CD4-positive, alpha-beta T cell treated with Interleukin-6 for 4 hours (primary cell): ENCODE measurements at regions not wholly inside any gene's neighbourhood (a gene's known extent, or its start where the extent isn't known, plus 50 kb on each side); places are given as distances from the start of the nearest gene placed in this dataset.

Experiments used
- DNase-seq: peaks from one replicate; pipeline ENCODE4 v3.0.0-alpha.2; 2020; ENCODE audit warnings: mixed read lengths

DNA sequence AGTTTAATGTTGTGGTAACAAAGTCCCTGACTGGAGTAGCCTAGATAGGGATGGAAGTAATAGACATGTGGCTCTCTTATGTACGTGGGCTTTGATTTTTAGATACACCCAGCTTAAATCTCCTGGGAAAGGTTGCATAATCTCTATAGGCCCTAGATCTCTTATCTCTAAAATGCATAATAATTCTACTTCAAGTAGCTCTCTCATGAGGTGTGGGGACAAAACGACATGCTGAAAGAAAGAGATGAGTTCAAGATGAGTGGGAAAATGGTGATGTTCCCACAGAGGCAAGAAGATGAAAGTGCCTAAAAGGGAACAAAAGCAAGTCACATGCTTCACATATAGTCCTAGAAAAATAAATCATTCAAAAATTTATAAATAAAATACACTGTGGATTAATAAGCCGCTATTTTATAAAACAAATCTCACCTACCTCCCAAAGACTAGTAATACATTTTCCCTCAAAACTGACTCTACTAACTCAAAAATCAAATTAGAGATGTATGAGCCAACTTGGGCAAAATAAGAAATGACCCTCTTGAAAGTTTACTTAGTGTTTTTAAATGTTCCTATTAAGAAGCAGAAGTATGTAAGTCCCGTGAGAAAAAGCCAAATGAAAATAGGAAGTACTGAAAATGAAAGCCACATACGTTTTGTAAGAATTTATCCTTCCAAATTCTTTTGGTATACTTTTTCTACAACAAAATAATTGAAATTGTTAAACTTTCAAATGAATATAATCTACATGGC, 148.2 kb upstream of the ITGA4 start:
- no peak for DNase-seq

DNA sequence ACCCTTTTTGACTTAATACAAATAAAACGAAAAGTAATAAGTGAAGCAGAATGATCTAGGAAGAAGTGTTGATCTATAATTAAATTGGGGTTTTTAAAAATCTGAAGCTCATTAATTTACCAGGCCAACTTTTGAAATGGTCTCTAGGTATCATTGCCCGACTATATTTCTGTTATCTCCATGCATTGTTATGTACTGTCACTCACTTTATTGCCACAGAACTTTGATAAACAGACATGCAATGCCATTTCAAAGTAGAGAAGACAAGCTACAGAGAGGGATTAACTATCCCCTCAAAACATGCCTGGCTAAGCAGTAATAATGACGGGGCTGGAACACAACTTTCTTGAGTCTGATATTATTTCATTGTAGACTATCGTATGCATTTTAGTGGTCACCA, 147.6 kb upstream of the ITGA4 start:
- no peak for DNase-seq

DNA sequence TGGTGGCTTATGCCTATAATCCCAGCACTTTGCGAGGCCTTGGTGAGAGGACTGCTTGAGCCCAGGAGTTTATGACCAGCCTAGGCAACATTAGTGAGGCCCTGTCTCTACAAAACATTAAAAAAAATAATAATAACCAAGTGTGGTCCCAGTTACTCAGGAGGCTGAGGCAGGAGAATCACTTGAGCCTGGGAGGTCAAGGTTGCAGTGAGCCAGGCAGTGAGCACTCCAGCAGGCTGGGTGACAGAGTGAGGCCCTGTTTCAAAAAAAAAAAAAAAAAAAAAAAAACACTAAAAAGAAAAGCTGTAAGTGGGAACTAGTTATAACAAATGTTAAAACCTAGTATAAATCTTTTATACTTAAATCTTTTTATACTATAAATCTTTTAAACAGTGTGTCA, 146.2 kb upstream of the ITGA4 start:
- peak; percentile 21 for DNase-seq

DNA sequence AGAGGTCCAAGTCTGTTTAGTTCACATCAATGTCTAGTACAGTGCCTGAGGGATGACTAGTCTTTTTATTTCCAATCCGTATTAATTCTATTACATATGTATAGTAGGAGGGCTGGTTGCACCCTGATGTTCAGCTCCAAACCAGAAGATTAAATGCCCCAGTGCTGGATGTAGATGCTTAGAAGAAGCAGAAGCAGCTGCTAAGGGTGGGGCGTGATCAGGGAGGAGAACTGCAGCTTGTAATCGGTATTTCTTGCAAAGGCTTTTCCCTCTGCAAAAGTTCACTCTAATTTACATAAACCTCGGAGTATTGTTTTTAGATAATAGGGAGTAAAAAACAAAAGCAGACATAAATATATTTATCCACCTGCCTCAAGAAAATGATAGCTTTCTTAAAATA, 145.3 kb upstream of the ITGA4 start:
- peak; percentile 39 for DNase-seq

DNA sequence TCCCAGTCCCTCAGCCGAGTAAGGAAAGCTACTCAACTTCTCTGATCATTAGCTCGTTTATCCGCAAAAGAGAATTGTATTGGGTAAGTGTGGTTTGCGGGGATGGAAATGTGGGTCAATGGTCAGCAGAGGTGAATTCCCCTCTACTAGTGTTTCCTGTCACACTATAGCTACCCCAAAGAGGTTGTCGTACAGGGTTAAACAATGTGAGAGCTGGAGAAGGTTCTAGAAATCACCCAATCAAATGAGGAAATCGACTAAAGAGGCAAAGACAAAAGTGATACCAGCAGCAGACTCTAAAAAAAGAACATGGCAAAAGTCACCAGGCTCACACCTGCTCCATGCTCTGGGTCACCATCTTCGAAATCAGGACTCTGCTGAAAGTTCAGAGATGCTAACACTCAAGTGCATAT, 144.7 kb upstream of the ITGA4 start:
- DNase-seq, result no peak

DNA sequence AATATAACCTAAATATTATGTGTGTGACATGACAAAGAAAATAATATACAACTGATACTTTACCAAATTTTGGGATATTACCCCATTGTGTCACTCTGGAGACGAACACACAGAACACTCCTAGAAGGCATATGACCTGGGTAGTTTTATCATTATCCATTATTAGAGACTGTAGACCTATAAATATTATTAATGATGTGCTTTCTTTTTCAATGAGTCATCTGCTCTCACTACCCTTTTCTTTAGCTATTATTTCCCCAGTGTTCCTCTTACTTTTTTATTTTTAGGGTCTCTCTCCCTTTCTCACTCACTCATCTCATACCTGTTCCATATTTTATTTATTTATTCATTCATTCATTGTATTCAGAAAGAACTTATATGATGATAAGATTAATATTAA, 143.3 kb upstream of the ITGA4 start:
- no peak for DNase-seq

DNA sequence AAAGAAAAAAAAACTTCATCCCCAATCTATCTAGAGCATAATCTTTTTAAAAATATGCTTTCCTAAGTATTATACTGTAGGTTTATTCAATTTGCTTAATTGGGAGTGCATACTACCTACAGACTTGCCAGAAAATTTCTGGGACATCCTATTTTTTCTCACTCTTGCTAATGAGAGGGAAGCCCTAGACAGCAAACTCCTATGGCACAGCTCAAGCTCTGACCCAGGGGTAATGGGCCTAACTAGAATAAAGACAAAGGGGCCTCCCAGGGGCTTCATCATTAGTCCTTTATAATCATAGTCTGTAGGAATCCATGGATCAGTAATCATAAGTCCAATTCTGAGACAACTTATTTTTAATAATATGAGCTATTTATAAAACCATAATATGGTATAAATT, 142.6 kb upstream of the ITGA4 start:
- no peak for DNase-seq

DNA sequence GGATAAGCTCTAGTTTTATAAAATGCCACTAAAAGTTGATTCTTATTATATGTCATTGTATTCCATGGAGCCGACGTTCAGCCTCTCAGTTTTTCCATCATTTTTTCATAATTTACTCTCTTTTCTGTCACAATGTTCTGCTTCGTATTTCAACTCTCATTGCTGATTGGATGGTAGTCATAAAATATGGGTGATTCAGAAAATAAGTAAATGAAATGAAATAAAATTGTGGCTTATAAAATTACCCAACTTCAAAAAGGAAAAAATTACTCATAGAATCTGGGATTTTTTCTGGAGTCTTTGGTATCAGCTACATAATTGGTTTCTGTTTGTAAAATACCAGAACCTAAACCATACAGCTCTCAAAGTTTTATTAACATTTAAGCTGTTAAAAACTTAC, 139.7 kb upstream of the ITGA4 start:
- no peak for DNase-seq

DNA sequence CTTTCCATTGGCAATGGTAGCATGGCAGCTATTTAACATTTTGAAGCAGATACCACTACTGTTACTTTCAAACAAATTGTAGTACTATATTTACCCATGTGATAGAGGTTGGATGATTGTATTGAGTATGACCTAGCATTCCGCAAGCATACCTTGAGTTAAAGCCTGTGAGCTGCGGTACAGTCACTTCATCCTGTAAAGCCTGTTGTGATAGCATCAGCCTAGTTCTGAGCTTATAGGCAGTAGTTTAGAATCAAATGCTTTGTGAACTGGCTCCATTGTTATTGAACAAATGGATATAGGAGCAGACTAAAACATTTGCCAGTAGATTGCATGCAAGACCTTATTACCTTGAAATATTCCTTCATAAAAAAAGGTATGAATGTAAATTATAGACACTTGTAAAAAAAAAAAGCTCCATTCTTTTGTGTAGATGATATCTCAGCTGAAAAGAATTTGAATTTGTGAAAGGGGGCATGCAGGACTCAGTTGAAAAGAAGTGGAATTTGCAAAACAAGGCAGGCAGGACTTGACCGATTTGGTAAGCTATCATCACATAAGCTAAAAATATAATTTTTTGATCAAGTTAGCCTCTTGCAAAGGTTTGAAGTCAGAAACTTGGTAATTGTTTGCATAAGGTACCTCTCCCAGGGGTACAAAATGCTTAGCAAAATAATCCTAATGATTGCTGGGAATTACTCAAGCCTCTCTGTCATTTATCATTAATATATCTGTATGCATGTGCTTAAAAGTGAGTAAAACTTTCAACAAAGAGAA, 138.5 kb upstream of the ITGA4 start:
- no peak for DNase-seq

DNA sequence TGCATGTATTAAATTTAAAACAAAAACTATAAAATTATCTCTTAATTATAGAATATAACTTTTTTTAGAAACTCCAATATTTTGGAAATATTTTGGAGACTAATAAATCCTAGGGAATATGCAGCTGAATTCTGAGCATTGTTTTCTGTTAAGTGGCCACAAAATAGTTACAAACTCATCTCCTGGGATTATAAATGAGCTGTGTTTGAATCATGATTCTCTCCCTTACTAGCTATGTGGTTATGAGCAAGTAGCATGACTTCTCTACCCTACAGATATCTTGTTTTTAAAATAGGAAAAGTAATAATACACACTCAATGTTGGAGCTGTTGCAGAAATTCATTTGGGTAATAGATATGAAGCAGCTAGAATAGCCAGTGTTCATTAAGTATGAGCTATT, 137.9 kb upstream of the ITGA4 start:
- no peak for DNase-seq

DNA sequence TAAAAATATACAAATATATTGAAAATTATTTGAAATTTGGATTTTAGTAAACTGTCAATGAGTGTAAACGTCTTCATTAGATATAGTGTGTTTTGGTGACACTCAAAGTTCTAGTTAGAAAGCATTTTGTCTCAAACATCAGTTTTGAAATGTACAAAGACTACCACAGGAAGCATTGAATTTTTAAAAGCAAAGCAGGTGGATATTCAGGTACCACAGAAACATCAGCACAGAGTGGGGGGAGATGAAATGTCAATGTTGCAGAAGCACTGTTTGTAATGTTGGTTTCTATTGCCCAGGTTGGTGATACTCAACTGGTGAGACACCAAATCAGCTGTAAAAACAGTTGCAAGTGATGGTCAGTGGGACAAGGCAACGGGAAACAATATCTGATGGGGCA, 136.5 kb upstream of the ITGA4 start:
- no peak for DNase-seq

DNA sequence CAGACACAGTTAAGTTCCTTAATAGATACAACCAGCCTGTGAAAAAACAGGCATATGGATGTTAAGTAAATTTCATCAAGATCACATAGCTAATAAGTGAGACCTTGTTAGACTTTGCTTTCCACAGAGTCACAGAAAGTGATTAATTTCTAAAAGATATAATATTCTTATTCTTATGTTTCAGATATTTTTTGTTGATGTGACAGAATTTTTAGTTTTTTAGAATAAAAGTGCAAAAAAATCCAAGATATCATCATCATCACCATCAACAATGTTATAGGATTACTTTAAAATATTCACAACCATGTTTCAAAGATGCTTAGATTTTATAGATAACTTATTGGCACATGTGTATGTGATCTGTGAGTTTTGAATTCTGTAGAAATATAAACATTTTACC, 132.3 kb upstream of the ITGA4 start:
- DNase-seq, result no peak

DNA sequence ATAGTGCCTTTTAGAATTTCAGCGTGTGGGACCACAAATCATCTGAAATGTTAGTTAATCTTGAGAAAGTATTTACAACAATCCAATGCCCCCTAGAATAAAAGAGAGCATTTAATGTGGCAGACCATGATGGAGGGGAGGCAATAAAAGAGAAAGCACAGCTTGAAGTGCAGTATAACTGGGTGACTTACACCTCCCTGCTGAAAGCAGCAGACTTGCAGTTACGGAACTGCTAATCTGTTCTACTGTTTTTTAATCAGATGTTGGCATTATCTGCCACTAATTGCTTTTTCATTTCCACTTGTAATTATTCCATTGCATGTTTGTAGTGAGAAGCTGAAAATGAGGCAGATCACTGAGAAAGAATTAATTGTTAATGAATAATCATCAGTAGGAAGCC, 130.5 kb upstream of the ITGA4 start:
- no peak for DNase-seq

DNA sequence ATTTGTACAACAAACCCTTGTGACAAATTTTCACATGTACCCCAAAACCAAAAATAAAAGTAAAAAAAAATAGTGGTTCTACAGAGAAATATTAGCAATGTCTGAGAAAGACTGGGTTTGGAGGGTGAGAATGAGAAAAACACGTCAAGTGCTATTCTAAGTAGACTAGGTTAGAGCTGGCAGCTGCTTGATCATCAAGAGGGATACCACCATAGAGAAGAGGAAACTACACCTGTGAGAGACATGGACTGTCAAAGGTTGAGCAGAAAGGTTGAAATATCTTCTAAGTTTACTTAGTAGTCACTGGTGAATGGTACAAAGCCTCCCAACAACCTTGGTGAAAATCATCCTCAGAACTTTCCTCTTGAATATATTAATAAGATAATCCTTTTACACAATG, 126.9 kb upstream of the ITGA4 start:
- DNase-seq, result no peak

DNA sequence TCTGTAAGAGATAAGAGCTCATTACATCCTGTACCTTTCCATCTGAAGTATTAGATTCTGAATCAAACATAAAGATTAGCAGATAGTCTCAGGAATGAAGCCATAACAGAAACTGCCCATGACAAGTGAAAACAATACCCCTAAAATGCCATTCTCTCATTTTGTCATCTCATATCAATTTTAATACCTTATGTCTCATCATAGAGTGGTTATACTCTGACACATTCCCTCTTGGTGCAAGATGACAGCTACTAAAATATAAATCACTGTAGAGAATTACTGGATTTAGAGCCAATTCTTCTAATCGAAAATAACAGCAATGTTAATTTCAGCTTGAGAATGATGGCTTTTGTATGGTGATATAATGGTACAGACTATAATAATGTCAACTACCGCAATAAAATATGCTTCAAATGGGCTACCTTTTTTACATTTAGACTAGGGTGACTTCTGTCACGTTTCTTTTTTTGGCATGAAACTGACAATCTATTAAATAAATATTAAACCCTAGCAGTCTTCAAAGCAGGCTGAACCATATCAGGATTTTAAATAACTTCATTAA, 125.1 kb upstream of the ITGA4 start:
- no peak for DNase-seq

DNA sequence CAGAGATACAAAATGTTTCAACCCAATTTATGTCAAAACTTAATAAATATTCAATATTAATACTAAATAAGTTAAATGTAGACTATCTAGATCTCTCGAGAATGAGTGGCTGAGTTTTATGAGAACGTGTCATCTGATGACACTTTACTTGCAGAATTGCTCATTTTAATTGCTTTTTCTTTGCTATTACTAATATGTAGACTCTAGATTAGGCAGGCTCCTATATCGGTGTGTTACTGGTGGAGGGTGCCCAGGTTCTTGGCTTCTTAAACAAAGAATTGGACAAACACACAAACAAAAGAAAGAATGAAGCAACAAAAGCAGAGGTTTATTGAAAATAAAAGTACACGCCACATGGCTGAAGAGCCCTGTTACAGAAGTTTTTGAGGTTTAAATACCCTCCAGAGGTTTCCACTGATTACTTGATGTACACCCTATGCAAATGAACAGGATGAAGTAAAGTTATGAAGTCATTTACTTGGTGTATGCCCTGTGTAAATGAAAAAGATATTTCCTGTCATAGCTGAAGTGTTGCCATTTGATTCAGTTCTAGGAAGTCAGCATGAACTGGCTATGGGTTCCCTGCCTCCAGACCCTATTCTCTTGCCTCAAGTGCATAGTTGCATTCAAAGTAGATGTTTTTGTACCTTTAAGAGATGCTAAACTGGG, 122.9 kb upstream of the ITGA4 start:
- DNase-seq, result no peak

DNA sequence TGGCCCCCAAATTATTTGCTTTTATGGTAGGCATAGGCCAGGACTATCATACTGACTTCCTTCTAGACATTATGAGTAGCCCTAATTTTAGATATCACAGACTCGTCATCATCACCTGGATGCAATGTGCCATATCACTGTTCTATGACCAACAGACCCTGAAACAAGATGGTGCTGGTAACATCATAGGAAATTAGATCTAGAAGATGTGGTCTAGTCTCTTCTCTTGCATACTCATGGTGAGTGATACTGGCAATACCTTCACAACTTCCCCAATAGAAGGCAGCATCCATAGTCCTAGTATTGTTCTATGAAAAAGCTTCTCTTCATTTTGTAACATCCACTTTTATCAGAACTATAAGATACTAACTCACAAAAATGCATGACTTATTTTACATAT, 116.3 kb upstream of the ITGA4 start:
- no peak for DNase-seq

DNA sequence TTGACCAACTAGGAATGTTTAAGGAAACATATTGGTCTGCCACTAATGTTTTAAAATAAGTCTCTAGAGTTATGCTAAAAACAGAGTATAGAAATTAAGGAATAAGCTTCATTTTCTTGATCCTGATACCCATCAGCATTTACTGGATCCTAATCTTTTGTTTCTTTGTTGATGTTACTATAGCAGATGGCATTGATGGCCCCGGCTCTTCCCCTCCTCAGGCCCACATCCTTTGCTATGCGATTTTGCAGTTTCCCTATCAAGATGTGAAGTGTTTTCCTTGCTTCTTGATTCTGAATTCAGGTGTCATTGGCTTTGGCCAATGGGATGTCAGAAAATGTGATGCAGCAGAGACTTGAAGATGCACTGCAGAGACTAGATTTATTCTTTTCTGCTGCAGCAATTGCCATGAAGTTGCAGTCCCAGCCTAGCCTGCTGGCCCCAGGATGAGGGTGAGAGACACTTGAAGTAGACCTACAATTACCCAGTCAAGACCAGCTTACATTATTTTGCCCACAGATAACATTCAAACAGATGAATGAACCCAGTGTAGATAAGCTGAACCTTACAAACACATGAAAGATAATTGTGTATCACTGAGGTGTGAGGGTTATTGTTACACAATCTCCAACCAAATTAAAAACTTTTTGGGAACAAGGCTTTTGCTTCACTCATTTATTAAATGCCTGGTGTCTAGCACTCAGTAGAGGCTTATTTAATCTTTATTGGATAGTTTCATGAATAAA, 115.2 kb upstream of the ITGA4 start:
- no peak for DNase-seq

DNA sequence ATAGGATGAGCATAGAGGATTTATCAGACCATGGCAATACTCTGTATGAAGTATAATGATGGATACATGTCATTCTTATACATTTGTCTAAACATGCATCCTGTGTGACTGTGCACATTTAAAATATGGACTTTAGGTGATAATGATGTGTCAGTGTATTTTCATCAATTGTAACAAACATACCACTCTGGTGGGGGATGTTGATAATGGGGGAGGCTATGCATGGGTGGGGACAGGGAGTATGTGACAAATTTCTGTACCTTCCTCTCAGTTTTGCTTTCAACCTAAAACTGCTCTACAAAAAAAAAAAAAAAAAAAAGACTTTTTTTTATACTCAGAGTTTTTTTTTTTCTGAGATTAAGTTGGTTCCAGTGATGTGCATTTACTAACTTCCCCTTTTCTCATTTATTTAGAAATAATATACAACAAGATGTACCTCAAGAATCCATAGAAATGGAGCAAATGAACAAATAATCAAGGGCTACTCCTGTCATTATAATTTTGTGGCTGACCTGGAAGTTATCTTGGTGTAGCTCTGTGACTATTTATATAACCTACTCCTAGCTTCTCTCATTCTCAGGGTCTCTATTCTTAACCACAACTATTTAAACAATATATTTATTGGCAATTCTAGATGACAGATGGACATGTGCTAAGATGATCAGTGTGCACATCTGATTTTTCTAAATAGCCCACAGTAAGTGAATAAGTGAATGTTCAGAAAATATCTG, 108.9 kb upstream of the ITGA4 start:
- DNase-seq, result no peak

DNA sequence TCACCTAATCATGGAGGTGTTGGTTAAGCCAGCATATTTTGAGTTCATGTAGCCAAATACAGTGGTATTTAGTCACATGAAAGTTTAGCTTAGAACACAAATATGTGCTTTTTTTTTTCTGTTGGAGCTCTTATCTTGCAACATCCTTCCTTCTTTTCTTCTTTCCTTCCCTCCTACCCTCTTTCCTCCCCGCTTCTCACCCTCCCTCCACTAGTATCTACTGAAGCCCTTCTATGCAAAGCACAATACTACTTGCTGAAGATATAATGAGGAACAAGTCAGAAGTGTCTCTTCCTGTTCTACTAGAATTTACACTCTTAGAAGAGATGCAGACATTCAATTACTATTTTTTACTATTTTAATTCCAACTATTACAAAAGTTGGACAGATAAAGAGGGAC, 105.0 kb upstream of the ITGA4 start:
- DNase-seq, result no peak

DNA sequence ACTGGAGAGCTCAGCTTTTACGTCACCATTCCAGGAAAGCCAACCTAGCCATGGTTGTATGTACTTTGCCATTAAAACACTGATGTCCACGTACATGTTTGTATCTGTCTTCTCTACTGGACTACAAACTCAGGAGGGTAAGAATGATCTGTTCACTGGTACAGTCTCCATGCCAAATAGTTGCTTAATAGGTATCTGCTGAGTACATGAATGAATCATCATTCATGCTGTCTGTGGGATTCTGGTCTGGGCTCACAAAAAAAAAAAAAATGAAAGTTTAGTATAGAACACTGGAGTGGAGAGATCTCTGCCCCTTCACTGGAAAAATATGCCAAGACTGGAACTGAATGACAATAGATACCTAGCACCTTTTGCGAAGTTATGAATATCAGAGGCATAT, 102.6 kb upstream of the ITGA4 start:
- DNase-seq, result no peak

DNA sequence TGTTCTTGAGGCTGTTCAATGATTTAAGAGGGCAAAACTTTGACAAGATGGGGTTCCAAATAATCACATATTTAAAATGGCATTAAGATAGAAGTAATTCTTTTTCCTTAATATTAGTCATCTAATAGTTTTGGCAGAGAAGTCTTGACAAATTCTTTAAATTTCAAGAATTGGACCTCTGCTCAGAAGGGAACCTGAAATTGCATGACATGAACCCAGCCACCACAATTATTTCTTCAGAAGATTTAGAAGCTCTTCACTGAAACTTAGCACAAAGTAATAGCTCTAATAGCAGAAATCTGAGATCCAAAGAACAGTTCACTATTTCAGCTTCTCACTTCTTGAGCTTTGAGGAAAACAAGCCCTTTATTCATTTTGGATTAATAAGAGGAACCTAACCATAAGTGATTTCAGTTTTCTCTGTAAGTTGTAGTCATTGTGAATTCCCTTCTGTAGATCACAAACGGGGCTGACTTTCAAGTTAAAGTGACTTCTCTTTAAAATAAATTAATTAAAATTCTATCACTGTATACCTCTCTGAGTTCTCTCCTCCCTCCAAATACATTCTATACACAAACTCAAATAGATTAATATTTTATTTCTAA, 100.6 kb upstream of the ITGA4 start:
- DNase-seq, result no peak
